NCI-H1417 (cell line): ENCODE measurements at regions not wholly inside any gene's neighbourhood (a gene's known extent, or its start where the extent isn't known, plus 50 kb on each side); places are given as distances from the start of the nearest gene placed in this dataset.

ENCODE experiments used
- DNase-seq, 3 experiments: peaks; one replicate each; lab custom pipeline; 2025; lab: John Stamatoyannopoulos, UW

- no peak for DNase-seq
Observed at GRCh38 chrX:20325786-20326388, 59.2 kb upstream of the RPS6KA3 start.

GRCh38 chrX:20322887-20323286 is 56.2 kb upstream of the RPS6KA3 start:
- DNase-seq: no peak

- DNase-seq: no peak
Observed at GRCh38 chrX:20320461-20321159, 53.9 kb upstream of the RPS6KA3 start.

- no peak for DNase-seq
Observed at GRCh38 chrX:20319054-20319453, 52.3 kb upstream of the RPS6KA3 start.

- no peak for DNase-seq
Observed at GRCh38 chrX:20317873-20318272, 51.2 kb upstream of the RPS6KA3 start.
